Uterus (tissue), 3 donors: ENCODE measurements at regions not wholly inside any gene's neighbourhood (a gene's known extent, or its start where the extent isn't known, plus 50 kb on each side); places are given as distances from the start of the nearest gene placed in this dataset.

Experiments used
- DNase-seq, 2 donors: peaks; one replicate each; pipeline ENCODE4 v3.0.0-alpha.2; 2019 to 2020
- H3K27ac ChIP-seq, 2 donors: fragments of 200-600 bp; sonication (generic); 1 replicate in 1 of 2; 2 replicates in 1 of 2; pipeline ENCODE4 v1.5.1; 2016 to 2018
- H3K27me3 ChIP-seq, 2 donors: fragments of 200-600 bp; sonication (generic); one replicate each; pipeline ENCODE4 v1.5.1; 2018 to 2019; ENCODE audit warnings: control low read depth in 1 of 2
- H3K36me3 ChIP-seq, 2 donors: fragments of 200-600 bp; sonication (generic); one replicate each; pipeline ENCODE4 v1.5.1; 2019; ENCODE audit warnings: control low read depth in 1 of 2
- H3K4me1 ChIP-seq, 2 donors: fragments of 200-600 bp; sonication (generic); one replicate each; pipeline ENCODE4 v1.5.1; 2018 to 2019; ENCODE audit warnings: control low read depth in 1 of 2
- H3K4me3 ChIP-seq, 2 donors: fragments of 200-600 bp; sonication (generic); 1 replicate in 1 of 2; 2 replicates in 1 of 2; pipeline ENCODE4 v1.5.1; 2018 to 2019; ENCODE audit warnings: mild to moderate bottlenecking in 1 of 2
- H3K9me3 ChIP-seq, 2 donors: fragments of 200-600 bp; sonication (generic); one replicate each; pipeline ENCODE4 v1.5.1; 2019; ENCODE audit warnings: control low read depth in 1 of 2
- CTCF ChIP-seq, 4 experiments: fragments of 200-600 bp in 2 of 4; fragments of 450-650 bp in 2 of 4; sonication (generic) in 2 of 4; IDR thresholded peaks; one replicate each; pipeline ENCODE4 v1.5.1; 2016 to 2019; ENCODE audit warnings: antibody characterized with exemption in 4 of 4, mild to moderate bottlenecking in 2 of 4, moderate library complexity in 1 of 4
- POLR2A ChIP-seq, 2 donors: fragments of 450-650 bp; IDR thresholded peaks; one replicate each; pipeline ENCODE4 v1.6.1; 2016; ENCODE audit warnings: antibody characterized with exemption in 2 of 2, mild to moderate bottlenecking in 1 of 2, moderate library complexity in 1 of 2
- intact Hi-C: fragments of 100-400 bp; cut with DNase I; formaldehyde crosslinking; loops from one replicate; pipeline ENCODE4 v1.15.1; 2023; ENCODE audit warnings: low total_unique reads
- donor health status: DM: yes; HTN: yes; CAD: no.

- TF ChIP-seq POLR2A (IDR thresholded peaks at IDR 0.05), result no peak
- TF ChIP-seq CTCF (IDR thresholded peaks at IDR 0.05), result no peak
- intact Hi-C loops, result no loop called here
- Histone ChIP-seq H3K36me3 (no peaks in the 10 kb centered on the region), H3K9me3 (no peaks in the 10 kb centered on the region), H3K4me1 (no peaks in the 10 kb centered on the region), H3K27ac (no peak overlapping the region), H3K27me3 (no peaks in the 10 kb centered on the region), H3K4me3 (no peak overlapping the region)
- no peak for DNase-seq
Measured at GRCh38 chr5:155750101-155750500, 576.9 kb upstream of the SGCD start.

GRCh38 chr5:155750571-155750970 is 576.4 kb upstream of the SGCD start:
- no peak for DNase-seq
- H3K27ac ChIP-seq, result no peak overlapping the region
- no peaks in the 10 kb centered on the region for H3K27me3 ChIP-seq
- no peaks in the 10 kb centered on the region for H3K4me1 ChIP-seq
- no peak overlapping the region for H3K4me3 ChIP-seq
- H3K36me3 ChIP-seq, result no peaks in the 10 kb centered on the region
- no peaks in the 10 kb centered on the region for H3K9me3 ChIP-seq
- TF ChIP-seq POLR2A (IDR thresholded peaks at IDR 0.05), result no peak
- no peak for TF ChIP-seq CTCF (IDR thresholded peaks at IDR 0.05)
- intact Hi-C loops, result no loop called here

GRCh38 chr5:155753943-155754581 is 572.9 kb upstream of the SGCD start:
- intact Hi-C loops, result no loop called here
- DNase-seq, result no peak
- Histone ChIP-seq H3K27ac (no peak overlapping the region), H3K4me1 (no peaks in the 10 kb centered on the region), H3K36me3 (no peaks in the 10 kb centered on the region), H3K4me3 (no peak overlapping the region), H3K27me3 (no peaks in the 10 kb centered on the region), H3K9me3 (no peaks in the 10 kb centered on the region)
- TF ChIP-seq CTCF (IDR thresholded peaks at IDR 0.05), result no peak
- TF ChIP-seq POLR2A (IDR thresholded peaks at IDR 0.05), result no peak

DNA sequence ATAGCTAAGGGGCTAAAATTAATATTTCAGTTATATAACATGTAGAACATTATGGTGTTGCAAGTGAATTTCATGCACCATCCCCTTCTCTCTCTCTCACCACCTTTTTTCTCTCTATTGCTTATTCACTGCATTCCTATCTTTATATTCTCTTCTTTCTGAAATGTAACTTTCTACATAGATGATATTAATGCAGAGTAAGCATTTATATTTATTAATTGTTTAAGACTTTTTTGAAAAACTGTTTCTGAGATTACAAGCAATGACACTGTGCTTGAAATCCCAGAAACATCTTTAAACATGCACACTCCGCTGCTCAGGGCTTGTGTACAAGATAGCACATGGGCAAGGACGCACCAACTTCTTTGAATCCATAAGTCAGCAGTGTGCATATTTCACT is 567.7 kb upstream of the SGCD start:
- intact Hi-C loops, result no loop called here
- H3K9me3 ChIP-seq, result no peaks in the 10 kb centered on the region
- H3K4me3 ChIP-seq, result no peak overlapping the region
- H3K4me1 ChIP-seq, result no peaks in the 10 kb centered on the region
- no peaks in the 10 kb centered on the region for H3K27me3 ChIP-seq
- TF ChIP-seq CTCF (IDR thresholded peaks at IDR 0.05), result no peak
- no peak for TF ChIP-seq POLR2A (IDR thresholded peaks at IDR 0.05)
- DNase-seq, result no peak
- no peaks in the 10 kb centered on the region for H3K36me3 ChIP-seq
- H3K27ac ChIP-seq, result no peak overlapping the region

DNA sequence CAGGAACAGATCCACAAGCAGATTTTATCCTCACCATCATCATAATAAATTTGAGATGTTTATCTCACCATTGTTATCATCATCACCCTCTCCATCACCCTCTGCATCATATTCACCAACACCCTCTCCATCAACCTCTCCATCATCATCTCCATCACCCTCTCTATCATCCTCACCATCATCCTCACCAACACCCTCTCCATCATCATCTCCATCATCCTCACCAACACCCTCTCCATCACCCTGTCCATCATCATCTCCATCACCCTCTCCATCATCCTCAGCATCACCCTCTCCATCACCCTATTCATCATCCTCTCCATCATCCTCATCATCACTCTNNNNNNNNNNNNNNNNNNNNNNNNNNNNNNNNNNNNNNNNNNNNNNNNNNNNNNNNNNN is 567.0 kb upstream of the SGCD start:
- H3K4me1 ChIP-seq, result no peaks in the 10 kb centered on the region
- no peaks in the 10 kb centered on the region for H3K9me3 ChIP-seq
- H3K27ac ChIP-seq, result no peak overlapping the region
- no peaks in the 10 kb centered on the region for H3K36me3 ChIP-seq
- no peaks in the 10 kb centered on the region for H3K27me3 ChIP-seq
- TF ChIP-seq CTCF (IDR thresholded peaks at IDR 0.05), result no peak
- TF ChIP-seq POLR2A (IDR thresholded peaks at IDR 0.05), result no peak
- intact Hi-C loops, result no loop called here
- no peak overlapping the region for H3K4me3 ChIP-seq
- no peak for DNase-seq
